CD4-positive, alpha-beta T cell treated with Interleukin-17A for 4 hours (primary cell): ENCODE measurements at regions not wholly inside any gene's neighbourhood (a gene's known extent, or its start where the extent isn't known, plus 50 kb on each side); places are given as distances from the start of the nearest gene placed in this dataset.
"Not testable (repeated sequence)": the region's sequence is repeated elsewhere in the genome, so short reads cannot be mapped to it uniquely, and the experiment has no call there.

ENCODE experiments used
- DNase-seq: peaks from one replicate; pipeline ENCODE4 v3.0.0-alpha.2; 2020; ENCODE audit warnings: mixed read lengths

DNA sequence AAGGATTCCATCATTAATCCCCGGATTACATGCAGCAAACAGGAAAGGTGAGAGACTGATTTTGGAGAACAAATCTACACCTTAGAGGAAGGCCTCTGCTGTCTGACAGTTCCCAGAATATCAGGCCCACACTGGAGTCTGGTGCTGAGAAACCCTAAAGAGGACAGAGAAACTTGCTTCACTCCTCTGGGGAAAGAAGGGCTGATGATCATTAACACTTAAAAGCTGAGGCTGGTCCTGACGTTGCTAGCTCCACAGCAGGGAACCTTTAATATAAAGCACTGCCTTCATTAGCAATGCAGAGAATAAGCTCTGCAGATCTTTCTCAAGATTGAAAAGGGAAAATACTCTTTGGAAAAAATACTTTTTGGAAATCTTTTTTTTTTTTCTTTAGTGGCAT, 1472.4 kb upstream of the GOT2 start:
- DNase-seq: no peak

DNA sequence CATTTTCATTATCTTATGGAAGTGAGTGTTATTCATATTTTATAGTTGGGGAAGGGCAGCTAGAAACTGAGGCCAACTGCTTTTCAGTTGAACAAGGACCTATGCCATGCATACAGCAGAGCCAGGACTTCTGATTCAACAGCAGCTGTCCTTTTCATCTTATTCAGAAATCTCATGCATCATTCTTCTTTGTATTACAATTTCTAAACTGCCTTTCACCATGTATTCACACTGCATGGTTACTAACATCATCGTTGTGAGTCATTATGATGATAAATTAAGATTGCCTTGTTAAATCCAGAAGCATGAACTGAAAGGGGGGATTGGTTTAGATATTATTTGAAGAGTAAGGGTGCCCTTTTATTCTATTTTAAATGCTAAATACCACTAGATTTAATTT, 1470.1 kb upstream of the GOT2 start:
- no peak for DNase-seq

DNA sequence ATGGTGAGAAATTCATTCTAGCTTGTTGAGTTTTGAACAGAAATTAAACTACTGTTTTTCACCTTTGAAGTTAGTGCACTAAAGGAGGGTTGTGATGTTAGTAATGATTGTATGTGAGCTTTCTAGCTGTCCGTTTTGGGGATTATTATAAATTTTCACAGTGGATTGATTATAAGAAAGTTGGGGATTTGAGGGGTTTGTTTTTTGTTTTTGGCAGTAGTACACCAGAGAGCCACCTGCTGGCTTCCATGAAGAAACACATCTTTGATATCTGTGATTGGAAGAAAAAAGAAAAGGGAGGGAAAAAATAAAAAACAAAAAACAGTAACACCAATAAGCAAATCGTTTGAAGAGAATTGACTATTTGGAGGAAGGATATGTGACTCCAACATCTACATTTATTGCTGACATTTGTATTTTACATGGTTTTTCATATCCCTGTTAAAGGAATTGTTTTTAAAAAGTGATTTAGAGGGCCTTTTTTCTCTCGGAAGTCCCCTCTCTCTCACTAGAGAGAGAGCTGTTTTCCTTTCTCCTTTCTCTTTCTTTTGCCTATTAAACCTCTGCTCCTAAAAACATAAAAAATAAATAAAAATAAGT, 1469.5 kb upstream of the GOT2 start:
- no peak for DNase-seq

GRCh38 chr16:60200729-60201128, 1466.6 kb upstream of the GOT2 start:
- DNase-seq: not testable (repeated sequence)

DNA sequence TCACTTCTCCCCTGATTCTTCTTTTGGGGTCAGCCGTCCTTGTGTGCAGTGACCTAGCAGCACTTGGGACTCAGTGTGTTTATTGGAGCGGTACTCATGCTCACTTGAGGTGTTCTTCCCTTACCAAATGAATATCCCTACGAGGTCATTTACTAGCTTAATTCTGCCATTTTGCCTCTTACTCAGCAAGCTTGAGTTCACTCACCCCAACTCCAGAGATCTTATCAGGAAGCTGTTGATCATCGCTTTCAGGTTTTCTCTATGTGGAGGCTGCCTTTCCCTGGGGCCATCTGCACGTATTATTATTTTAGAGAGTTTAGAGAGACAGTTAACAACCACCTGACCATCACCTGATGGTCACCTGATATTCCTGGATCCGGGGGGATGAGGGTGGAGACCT, 1466.0 kb upstream of the GOT2 start:
- no peak for DNase-seq

DNA sequence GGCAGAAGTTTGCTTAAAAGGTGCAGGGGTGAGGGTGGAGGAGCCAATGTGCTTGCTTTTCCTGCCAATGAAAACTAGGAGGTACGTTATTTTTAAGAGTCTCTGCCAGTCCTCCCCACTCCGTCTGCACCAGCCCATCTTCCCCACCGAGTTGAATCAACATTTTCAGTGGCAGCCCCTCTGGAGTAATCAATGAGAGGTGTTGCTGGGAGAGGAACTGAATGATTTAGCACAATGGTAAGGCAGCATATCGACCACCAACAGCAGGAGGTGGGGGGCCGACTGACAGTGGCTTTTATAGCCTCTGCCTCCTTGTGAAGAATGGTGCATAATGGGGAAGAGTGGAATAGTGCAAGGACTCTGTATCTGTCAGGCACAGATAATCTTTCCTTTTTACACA, 1465.0 kb upstream of the GOT2 start:
- no peak for DNase-seq

- no peak for DNase-seq
Observed at GRCh38 chr16:60181536-60181935, 1447.4 kb upstream of the GOT2 start.

DNA sequence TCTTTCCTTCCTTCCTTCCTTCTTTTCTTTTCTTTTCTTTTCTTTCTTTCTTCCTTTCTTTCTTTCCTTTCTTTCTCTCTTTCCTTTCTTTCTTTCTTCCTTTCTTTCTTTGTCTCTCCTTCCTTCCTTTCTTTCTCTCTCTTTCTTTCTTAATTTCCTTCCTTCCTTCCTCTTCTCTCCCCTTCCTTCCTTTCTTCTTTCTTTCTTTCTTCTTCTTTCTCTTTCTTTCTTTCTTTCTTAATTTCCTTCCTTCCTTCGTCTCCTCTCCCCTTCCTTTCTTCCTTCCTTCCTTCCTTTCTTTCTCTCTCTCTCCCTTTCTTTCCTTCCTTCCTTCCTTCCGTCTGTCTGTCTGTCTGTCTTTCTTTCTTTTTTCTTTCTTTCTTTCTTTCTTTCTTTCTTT, 1446.5 kb upstream of the GOT2 start:
- DNase-seq: no peak

GRCh38 chr16:60170196-60170595, 1436.1 kb upstream of the GOT2 start:
- DNase-seq: no peak

- DNase-seq: no peak
Observed at GRCh38 chr16:60166111-60166510, 1432.0 kb upstream of the GOT2 start.

DNA sequence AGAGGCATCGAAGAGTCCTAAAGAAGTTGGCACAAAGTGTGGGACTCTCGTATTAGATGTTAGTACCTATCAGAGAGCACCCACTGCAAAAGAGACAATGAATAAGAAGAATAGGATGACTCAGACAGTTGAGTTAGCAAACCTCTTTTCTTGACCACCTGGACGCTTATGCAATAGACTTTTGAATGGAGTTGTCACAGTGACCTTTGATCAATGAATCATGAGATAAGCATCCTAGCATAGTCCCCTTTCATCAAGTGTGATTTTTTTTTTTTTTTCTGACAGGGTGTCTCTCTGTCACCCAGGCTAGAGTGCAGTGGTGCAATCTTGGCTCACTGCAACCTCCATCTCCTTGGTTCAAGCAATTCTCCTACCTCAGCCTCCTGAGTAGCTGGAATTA, 1417.9 kb upstream of the GOT2 start:
- no peak for DNase-seq

DNA sequence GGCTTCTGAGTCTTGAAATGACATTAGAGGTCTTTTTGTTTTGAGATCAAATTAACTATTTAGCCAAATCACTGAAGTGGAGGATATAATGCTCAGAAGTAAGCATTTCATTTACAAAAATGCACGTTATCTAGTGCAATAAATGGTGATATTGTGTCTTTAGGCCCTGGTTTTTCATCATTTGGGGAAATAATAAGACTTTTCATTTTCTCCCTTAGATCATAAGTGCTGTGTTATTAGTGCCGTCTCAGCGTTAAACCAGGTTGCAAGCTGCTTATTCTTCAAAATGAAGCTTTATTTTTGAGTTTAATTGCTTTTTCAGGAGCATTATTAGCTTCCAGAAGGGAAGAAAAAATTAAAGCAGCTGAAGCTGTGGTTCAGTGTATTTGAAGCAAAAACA, 1416.8 kb upstream of the GOT2 start:
- DNase-seq: no peak

DNA sequence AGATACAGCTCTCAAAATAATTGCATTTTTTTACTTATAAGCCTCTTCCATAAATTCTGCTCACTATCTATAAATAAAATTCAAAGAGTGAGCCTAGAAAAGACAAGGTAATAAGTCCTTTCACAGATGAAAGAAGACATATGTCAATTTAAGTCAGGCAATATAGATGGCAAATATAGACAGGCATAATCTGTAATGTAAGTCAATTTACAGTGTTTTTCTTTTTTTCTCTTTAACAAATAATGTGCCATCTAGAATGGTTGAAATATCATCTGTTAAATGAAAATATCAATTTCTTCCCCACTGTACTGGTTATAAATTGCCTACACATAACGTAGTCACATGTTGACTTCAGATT, 1409.2 kb upstream of the GOT2 start:
- no peak for DNase-seq

DNA sequence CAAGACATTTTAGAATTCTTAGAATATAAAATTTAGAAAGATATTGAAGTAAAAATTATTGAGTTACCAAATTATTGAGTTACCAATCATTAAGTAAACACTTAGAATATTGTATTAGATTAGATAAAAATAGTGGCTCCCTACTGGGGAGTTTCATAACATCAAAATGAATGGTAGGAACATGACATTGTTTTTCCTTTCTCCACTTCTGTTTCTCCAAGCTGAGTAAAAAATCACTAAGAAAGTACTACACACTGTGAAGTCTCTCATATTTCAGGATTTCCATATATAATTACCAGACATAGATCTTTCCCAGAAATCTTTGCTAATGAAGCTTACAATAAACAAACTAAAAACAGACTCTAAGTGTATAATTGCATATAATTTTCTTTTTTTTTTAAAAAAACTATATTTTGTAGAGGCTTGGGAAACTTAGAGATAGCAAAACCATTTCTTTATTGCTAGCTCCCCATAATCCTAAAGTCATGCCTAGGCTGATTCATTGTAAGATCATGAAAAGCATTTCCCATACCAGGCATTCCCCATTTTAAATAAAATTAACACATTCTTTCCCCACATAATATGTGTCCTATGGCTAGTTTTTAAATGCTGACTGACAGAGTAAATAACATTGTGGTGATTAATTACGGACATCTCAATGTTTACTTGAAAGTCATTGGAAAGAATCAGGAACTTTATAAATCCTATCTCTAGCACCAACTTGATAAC, 1408.7 kb upstream of the GOT2 start:
- no peak for DNase-seq

DNA sequence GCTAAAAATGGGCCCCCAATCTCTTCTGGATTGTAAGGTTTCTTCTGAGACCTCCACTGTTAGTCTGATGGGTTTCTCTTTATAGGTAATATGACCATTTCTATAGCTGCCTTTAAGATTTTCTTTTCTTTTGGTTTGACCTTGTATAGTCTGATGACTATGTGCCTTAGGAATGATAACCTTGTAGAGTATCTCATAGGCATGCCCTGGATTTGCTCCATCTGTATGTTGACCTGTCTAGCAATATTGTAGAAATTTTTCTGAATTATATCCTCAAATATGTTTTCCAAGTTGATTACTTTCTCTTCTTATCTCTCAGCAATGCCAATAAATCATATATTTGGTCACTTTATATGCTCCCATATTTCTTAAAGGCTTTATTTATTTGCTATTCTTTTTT, 1403.8 kb upstream of the GOT2 start:
- no peak for DNase-seq

- no peak for DNase-seq
Observed at GRCh38 chr16:60127196-60127595, 1393.1 kb upstream of the GOT2 start.

DNA sequence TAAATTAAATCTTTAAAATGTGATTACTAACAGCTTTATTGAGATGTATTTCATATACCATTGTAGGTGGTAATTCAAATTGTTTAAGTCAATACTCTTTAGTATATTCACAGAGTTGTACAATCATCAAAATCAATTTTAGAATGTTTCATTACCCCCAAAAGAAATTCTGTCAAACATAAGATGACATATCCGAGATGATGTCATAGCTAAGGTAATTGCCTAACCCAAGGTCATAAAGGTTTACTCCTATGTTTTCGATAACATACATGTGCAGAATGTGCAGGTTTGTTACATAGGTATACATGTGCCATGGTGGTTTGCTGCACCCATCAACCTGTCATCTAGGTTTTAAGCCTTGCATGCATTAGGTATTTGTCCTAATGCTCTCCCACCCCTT, 1392.0 kb upstream of the GOT2 start:
- not testable (repeated sequence) for DNase-seq

GRCh38 chr16:60123392-60124023, 1389.4 kb upstream of the GOT2 start:
- no peak for DNase-seq

DNA sequence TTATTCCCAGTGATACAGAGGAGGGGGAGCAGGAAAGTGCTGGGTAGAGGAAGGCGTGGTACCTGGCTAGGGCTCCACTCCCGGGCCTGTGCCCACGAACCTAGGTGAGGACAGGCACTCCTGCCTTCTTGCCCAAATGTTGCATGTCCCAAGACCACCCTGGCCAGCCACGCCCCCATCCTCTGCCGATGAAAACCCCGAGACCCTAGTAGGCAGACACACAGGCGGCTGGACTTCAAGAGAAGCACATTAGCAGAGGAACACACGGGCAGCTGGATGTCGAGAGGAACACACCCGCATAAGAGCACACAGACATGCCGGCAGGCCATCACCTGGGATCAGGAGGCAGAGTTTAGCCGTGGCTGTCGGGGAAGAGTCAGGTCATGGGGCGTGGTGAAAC, 1386.5 kb upstream of the GOT2 start:
- no peak for DNase-seq

GRCh38 chr16:60110531-60110930, 1376.4 kb upstream of the GOT2 start:
- DNase-seq: no peak

DNA sequence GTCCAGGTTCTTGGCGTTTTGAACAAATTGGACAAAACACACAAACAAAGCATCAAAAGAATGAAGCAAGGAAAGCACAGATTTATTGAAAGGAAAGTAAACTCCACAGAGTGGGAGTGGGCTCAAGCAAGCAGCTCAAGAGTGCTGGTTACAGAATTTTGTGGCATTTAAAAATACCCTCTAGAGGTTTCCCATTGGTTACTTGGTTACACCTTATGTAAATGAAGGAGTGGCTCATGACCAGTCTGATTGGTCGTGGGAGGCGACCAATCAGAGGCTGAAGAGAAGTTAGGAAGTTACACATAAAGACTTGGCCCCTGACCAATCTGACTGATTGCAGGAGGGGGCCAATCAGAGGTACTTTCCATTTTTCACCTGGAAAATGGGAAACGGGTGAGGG, 1373.8 kb upstream of the GOT2 start:
- no peak for DNase-seq

DNA sequence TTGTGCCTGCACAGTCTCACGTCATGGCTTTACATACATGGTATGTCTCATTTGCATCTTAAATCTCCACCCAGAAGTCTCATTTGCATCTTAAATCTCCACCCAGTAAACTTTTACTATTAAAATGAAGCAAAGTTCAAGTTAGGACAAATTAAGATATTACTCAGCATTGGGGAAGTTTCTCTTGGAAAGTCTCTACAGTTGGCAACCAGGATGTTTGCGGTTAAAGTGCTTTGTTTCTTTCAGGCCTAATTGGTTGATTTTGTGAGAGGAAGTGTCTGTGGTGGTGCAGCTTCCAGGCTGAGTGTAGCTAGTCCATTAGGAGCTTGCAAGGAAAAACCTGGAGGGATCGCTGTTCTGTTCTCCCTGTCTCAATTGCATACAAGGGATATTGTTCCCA, 1373.3 kb upstream of the GOT2 start:
- DNase-seq: no peak

DNA sequence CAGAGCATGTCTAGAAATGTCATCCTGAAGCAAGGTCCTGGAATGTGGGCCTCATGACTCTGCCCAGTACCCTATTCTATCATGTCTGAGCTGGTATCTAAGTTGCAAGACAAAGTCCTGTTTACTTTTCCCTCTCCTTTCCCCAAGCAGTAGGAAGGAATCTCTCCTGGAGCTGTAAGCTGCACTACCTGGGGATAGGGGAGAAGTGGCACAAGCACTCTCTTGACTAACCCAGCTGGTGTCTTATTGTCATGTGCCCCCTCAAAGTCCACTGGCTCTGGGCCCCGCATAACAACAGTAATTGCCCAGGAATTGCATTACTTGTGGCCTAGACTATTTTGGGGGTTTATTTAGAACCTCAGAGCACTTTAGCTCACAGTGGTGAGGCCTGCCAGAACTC, 1366.3 kb upstream of the GOT2 start:
- DNase-seq: no peak

GRCh38 chr16:60091529-60091928, 1357.4 kb upstream of the GOT2 start:
- DNase-seq: no peak

DNA sequence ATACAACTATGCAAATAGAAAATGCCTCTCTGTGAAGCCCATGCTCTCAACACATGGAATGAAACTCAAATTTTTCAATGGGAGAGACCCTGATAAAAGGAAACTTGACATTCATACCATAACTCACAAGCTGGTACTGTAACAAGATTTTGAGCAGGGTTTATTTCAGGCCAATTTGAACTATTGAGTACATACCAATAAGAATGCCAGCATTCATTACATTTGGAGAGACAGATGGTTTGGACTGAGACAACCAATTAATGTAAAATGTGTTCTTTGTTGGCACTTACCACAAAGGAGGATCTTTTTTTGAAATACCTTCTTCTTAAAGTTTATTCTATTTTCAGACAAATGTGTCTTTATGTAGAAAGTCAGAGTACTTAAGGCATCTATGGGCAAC, 1357.0 kb upstream of the GOT2 start:
- DNase-seq: no peak
